ENCODE measurements at regions not wholly inside any gene's neighbourhood (a gene's known extent, or its start where the extent isn't known, plus 50 kb on each side); places are given as distances from the start of the nearest gene placed in this dataset.
"Not testable (repeated sequence)": the region's sequence is repeated elsewhere in the genome, so short reads cannot be mapped to it uniquely, and the experiment has no call there.

GRCh38 chr21:36608897-36609225, 90.1 kb upstream of the SIM2 start:
- H3K27ac Mint-ChIP-seq, result no peak overlapping the region
- no peak for DNase-seq (ENCODE audit: low spot score in 2 of 2)
- ATAC-seq, result no peak
- H3K9me3 Mint-ChIP-seq, result peaks cover 7 to 16% of the 10 kb centered on the region in 2 donors
- no peaks in the 10 kb centered on the region for H3K36me3 Mint-ChIP-seq

- H3K9me3 Mint-ChIP-seq, result peaks cover 7 to 16% of the 10 kb centered on the region in 2 donors
- ATAC-seq (no peak), DNase-seq (ENCODE audit: low spot score in 2 of 2) (no peak)
- no peaks in the 10 kb centered on the region for H3K36me3 Mint-ChIP-seq
- H3K27ac Mint-ChIP-seq, result no peak overlapping the region
These were observed 89.3 kb upstream of the SIM2 start for GRCh38 chr21:36609654-36610053.

DNA sequence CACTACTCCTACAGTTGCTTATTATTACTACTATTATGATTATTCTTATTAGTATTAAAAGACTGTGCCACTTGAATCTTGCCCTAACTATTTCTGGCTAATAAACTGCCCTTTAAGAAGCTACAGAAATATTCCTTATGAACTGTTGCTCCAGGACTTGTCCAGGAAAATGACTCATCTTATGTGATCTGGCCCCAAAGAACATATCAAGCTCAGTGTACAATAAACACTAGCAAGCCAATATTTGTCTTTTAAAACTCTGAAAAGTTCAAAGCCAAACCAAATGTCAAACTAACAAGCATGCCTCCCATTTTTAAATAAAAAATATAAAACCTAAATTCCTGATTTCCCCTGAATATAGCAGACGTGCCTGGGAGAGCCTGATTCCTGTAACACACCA, 88.7 kb upstream of the SIM2 start:
- H3K9me3 Mint-ChIP-seq, result peaks cover 7 to 16% of the 10 kb centered on the region in 2 donors
- ATAC-seq, result no peak
- no peak for DNase-seq (ENCODE audit: low spot score in 2 of 2)
- H3K27ac Mint-ChIP-seq, result no peak overlapping the region
- H3K36me3 Mint-ChIP-seq, result peaks cover 0 to under 1% of the 10 kb centered on the region in 2 donors

GRCh38 chr21:36610935-36611334, 88.0 kb upstream of the SIM2 start:
- Mint-ChIP-seq H3K27ac (no peak overlapping the region), H3K9me3 (peaks cover 10 to 22% of the 10 kb centered on the region in 2 donors), H3K36me3 (peaks cover 0 to 8% of the 10 kb centered on the region in 2 donors)
- ATAC-seq (no peak), DNase-seq (ENCODE audit: low spot score in 2 of 2) (no peak)

- ATAC-seq (no peak), DNase-seq (ENCODE audit: low spot score in 2 of 2) (no peak)
- H3K9me3 Mint-ChIP-seq, result peaks cover 10 to 22% of the 10 kb centered on the region in 2 donors
- peaks cover 0 to 9% of the 10 kb centered on the region in 2 donors for H3K36me3 Mint-ChIP-seq
- no peak overlapping the region for H3K27ac Mint-ChIP-seq
These were observed 87.5 kb upstream of the SIM2 start for GRCh38 chr21:36611379-36611778.

GRCh38 chr21:36613059-36613458, 85.9 kb upstream of the SIM2 start:
- Mint-ChIP-seq H3K9me3 (peaks cover 13 to 15% of the 10 kb centered on the region in 2 donors), H3K27ac (no peak overlapping the region), H3K36me3 (peaks cover 0 to 20% of the 10 kb centered on the region in 2 donors)
- no peak for DNase-seq (ENCODE audit: low spot score in 2 of 2)
- no peak for ATAC-seq

DNA sequence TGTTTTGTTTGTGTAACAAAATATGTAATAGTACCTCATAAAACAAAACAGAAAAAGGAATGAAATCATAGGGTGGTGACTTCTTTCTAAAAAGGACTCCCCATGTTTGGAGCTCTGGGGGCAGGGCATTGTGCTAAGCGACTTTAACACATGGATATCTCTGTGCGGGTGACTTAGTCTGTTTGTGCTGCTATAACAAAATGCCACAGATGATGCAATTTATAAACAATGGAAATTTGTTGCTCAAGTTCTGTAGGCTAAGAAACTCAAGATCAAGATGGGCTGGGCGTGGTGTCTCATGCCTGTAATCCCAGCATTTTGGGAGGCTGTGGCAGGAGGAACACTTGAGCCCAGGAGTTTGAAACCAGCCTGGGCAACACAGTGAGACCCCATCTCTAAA, 85.4 kb upstream of the SIM2 start:
- no peak for ATAC-seq
- peaks cover 13 to 15% of the 10 kb centered on the region in 2 donors for H3K9me3 Mint-ChIP-seq
- H3K36me3 Mint-ChIP-seq, result peaks cover 0 to 20% of the 10 kb centered on the region in 2 donors
- DNase-seq (ENCODE audit: low spot score in 2 of 2), result no peak
- H3K27ac Mint-ChIP-seq, result no peak overlapping the region

DNA sequence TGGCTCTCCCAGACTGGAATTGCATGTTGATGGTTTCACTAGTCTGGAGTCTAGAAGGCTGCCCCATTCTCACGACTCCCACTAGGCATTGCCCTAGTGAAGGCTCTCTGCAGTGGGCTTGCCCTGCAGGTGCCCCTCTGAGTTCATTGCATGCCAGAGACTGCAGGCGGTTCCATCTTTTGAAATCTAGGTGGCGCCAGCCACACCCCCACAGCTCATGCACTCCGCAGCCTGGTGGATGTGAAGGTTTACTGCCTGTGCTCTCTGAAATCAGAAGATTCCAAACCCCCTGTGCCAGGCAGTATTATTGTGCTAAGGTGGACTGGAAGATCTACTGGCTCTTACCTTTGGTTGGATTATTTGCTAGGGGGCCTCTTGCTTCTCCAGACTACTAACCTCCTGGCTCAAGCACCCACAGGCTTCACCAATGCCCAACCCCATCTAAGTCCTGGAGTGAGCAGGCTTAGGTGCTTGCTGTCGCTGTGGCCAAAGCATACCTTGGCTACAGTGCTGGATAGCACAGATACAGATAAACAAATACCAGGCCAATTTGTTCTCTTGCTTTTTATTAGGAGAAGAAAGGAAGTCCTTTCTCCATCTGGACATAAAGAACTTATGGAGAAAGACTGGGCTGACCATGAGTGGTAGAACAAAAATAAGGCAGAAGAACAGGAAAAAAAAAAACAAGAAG, 83.5 kb upstream of the SIM2 start:
- Mint-ChIP-seq H3K9me3 (peaks cover 13 to 17% of the 10 kb centered on the region in 2 donors), H3K36me3 (peaks cover 6 to 31% of the 10 kb centered on the region in 2 donors), H3K27ac (no peak overlapping the region)
- DNase-seq (ENCODE audit: low spot score in 2 of 2) (no peak), ATAC-seq (no peak)

GRCh38 chr21:36616773-36617172, 82.1 kb upstream of the SIM2 start:
- H3K27ac Mint-ChIP-seq; ATAC-seq; DNase-seq (ENCODE audit: low spot score in 2 of 2): not testable (repeated sequence)
- peaks cover 11 to 15% of the 10 kb centered on the region in 2 donors for H3K9me3 Mint-ChIP-seq
- H3K36me3 Mint-ChIP-seq, result peaks cover 6 to 31% of the 10 kb centered on the region in 2 donors

DNA sequence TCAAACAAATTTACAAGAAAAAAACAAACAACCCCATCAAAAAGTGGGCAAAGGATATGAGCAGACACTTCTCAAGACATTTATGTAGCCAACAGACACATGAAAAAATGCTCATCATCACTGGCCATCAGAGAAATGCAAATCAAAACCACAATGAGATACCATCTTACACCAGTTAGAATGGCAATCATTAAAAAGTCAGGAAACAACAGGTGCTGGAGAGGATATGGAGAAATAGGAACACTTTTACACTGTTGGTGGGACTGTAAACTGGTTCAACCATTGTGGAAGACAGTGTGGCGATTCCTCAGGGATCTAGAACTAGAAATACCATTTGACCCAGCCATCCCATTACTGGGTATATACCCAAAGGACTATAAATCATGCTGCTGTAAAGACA, 77.1 kb upstream of the SIM2 start:
- Mint-ChIP-seq H3K9me3 (peaks cover 12 to 14% of the 10 kb centered on the region in 2 donors), H3K36me3 (peaks cover 12 to 27% of the 10 kb centered on the region in 2 donors)
- not testable (repeated sequence) for H3K27ac Mint-ChIP-seq; DNase-seq (ENCODE audit: low spot score in 2 of 2); ATAC-seq

DNA sequence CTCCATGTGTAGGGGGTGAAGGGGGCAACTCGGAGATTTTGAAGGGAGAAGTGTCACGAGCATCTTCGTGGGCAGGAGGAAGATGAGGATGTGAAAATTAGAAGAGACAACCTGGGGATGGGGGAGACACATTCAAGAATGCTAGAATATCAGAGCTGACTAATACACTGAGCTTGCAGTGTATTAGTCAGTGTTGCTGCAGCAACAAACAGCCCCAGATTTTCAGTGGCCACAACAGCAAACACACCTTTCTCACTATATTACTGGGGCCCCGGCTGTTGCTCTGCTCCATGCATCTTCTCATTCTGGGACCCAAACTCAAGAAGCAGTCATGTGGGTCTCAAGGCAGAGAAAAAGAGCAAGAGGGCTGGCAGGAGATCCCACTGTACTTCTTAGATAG, 74.8 kb upstream of the SIM2 start:
- H3K36me3 Mint-ChIP-seq, result peaks cover 10 to 11% of the 10 kb centered on the region in 2 donors
- DNase-seq (ENCODE audit: low spot score in 2 of 2) (no peak), ATAC-seq (no peak)
- H3K27ac Mint-ChIP-seq, result no peak overlapping the region
- peaks cover 8 to 14% of the 10 kb centered on the region in 2 donors for H3K9me3 Mint-ChIP-seq

DNA sequence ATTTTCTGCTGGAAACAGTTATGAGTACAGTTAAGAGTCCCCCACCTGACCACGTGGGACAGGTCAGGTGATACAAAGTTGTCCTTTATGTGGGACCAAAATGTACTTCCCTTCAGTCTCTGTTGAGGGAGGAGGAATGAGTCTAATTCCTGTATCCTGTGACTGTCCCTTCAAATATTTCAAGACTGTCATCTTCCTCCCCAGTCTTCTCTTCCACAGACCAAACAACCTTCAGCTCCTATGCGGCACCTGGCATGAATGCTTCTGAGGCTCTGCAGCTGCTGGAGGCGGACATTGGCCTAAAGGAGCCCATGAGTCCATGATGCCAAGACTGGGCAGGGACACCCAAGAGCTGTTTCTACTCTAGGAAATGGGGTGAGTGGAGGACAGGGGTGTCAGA, 72.1 kb upstream of the SIM2 start:
- Mint-ChIP-seq H3K36me3 (peaks cover 5 to 6% of the 10 kb centered on the region in 2 donors), H3K9me3 (peaks cover 4 to 9% of the 10 kb centered on the region in 2 donors), H3K27ac (no peak overlapping the region)
- no peak for DNase-seq (ENCODE audit: low spot score in 2 of 2)
- ATAC-seq, result no peak

GRCh38 chr21:36627242-36627641, 71.7 kb upstream of the SIM2 start:
- ATAC-seq (peak in 1 of 2 donors; percentile 5), DNase-seq (ENCODE audit: low spot score in 2 of 2) (no peak)
- peaks cover 5 to 6% of the 10 kb centered on the region in 2 donors for H3K36me3 Mint-ChIP-seq
- H3K27ac Mint-ChIP-seq, result no peak overlapping the region
- peaks cover 4 to 9% of the 10 kb centered on the region in 2 donors for H3K9me3 Mint-ChIP-seq

GRCh38 chr21:36628106-36628505, 70.8 kb upstream of the SIM2 start:
- DNase-seq (ENCODE audit: low spot score in 2 of 2), result no peak
- H3K36me3 Mint-ChIP-seq, result peaks cover 5 to 6% of the 10 kb centered on the region in 2 donors
- no peak overlapping the region for H3K27ac Mint-ChIP-seq
- no peak for ATAC-seq
- H3K9me3 Mint-ChIP-seq, result peaks cover 4 to 9% of the 10 kb centered on the region in 2 donors

GRCh38 chr21:36628761-36629460, 70.0 kb upstream of the SIM2 start:
- ATAC-seq (no peak), DNase-seq (ENCODE audit: low spot score in 2 of 2) (no peak)
- H3K27ac Mint-ChIP-seq, result no peak overlapping the region
- peaks cover 2% of the 10 kb centered on the region in 2 donors for H3K9me3 Mint-ChIP-seq
- H3K36me3 Mint-ChIP-seq, result peaks cover 1% of the 10 kb centered on the region in 2 donors

DNA sequence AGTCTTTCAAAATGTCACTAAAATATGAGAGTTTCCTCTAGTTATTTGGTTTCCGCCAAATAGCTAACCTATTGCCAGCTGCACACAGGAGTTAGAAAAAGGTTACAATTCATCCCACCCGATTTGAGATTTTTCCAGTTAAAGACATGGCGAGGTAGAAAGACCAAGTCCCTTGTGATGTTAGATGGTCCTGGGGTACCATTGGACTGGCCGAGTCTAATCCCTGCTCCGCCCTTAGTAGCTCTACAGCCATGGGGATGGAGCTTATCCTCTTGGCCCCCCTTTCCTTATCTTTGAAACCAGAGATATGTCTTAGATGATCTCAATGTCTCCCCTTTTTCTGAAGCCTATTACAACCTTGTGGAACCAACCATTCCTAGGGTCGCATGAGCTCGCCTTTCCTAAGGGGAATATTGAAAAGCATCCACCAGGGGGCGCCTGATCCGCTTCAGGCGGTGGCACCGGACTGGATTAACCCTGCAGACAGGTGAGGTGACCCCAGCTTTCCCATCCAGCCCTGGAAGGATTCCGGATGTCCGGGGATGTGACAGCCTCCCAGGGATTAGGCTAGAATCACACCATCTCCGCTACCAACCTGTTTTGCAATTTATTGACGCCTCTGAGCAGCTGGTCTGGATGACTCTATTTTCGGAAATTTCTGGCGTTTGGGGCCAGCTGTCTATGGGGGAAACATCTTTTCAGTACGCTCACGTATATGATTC, 68.3 kb upstream of the SIM2 start:
- peak in 1 of 2 donors; percentile 79 for DNase-seq (ENCODE audit: low spot score in 2 of 2)
- Mint-ChIP-seq H3K9me3 (peaks cover 2 to 3% of the 10 kb centered on the region in 2 donors), H3K36me3 (peaks cover 0 to under 1% of the 10 kb centered on the region in 2 donors), H3K27ac (no peak overlapping the region)
- peak; percentile 62 to 63 for ATAC-seq

- peaks cover 18 to 24% of the 10 kb centered on the region in 2 donors for H3K9me3 Mint-ChIP-seq
- ATAC-seq (no peak), DNase-seq (ENCODE audit: low spot score in 2 of 2) (no peak)
- peaks cover 16 to 22% of the 10 kb centered on the region in 2 donors for H3K36me3 Mint-ChIP-seq
- H3K27ac Mint-ChIP-seq, result no peak overlapping the region
These were observed 62.9 kb upstream of the SIM2 start for GRCh38 chr21:36636016-36636415.
